GM19372 (cell line): ENCODE measurements at regions not wholly inside any gene's neighbourhood (a gene's known extent, or its start where the extent isn't known, plus 50 kb on each side); places are given as distances from the start of the nearest gene placed in this dataset.
"Not testable (repeated sequence)": the region's sequence is repeated elsewhere in the genome, so short reads cannot be mapped to it uniquely, and the experiment has no call there.

Experiments used
- ATAC-seq: cut with Tn5 transposase; IDR thresholded peaks from one replicate; pipeline ENCODE4 v1.9.1; 2021; ENCODE audit warnings: mild to moderate bottlenecking, low read depth, moderate library complexity; ENCODE audit not compliant: unreplicated experiment

DNA sequence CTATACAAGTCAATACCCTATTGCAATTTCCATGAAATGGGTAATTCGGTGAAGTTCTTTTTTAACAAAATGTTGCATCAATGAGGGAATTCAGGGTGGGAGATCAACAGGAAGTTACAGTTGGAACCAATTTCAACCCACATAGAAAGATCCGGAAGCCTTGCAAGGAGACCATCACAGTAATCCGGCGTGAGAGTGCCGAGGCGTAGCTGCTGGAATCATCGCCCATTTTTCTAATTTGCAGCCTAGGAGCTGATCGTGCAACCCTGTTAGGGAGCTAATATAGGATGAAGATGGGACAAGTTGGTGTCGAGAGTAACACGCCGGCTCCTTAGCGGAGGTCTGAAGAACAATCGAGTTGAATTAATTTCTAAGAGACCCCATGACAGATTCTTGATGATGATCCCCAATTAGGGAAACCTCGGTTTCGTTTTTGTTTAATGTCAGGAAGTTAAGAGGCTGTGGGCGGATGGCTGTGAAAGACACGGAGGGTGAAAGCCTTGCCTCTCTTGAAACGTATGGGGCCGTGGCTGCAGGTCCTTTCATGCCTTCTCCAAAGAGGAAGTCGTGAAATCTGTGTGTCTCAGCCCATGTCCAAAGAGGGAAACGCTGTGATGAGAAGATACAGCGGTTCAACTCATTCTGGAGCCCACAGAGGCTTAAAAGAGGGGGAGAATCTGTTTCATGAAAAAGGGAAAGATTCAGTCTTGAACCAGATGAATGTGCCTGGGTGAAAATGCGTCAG is 51.2 kb upstream of the CARD11 start:
- ATAC-seq, result peak; percentile 64

DNA sequence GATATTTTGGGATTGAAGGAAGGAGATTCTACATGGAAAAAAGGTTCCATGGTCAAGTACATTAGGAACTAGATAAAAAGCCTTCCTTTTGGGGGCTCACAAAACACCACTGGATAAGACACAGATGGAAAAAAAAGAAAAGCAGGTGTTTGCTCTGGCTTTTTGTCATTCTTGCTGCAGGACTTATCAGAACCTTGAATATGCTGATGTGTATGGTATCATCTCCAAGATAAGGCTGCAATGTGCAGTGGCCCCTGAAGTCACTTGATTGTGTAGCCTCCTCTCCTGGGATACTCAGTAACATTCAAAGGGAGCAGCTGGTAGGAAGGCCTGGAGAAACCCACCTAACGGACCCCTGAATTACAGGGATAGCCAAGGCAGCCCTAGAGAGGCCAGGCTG is 54.1 kb upstream of the CARD11 start:
- ATAC-seq, result no peak

DNA sequence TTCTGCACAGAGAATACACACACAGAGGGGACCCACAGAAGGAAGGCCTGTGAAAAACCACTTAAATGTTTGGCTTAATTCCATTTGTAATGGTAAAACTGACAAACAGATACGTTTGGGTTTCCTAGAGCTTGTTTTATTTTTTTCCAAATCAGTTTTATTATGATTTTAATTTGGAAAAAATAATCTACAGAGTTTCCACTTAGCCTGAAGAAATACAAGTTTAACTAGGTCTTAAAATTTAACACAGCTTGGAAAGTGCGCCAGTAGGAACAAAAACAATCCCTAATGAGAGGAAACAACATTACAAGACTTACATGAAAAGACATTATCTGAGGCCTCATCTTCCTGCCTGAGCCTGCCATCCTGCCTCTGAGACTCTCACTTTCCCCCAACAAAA is 58.5 kb upstream of the CARD11 start:
- ATAC-seq, result no peak

DNA sequence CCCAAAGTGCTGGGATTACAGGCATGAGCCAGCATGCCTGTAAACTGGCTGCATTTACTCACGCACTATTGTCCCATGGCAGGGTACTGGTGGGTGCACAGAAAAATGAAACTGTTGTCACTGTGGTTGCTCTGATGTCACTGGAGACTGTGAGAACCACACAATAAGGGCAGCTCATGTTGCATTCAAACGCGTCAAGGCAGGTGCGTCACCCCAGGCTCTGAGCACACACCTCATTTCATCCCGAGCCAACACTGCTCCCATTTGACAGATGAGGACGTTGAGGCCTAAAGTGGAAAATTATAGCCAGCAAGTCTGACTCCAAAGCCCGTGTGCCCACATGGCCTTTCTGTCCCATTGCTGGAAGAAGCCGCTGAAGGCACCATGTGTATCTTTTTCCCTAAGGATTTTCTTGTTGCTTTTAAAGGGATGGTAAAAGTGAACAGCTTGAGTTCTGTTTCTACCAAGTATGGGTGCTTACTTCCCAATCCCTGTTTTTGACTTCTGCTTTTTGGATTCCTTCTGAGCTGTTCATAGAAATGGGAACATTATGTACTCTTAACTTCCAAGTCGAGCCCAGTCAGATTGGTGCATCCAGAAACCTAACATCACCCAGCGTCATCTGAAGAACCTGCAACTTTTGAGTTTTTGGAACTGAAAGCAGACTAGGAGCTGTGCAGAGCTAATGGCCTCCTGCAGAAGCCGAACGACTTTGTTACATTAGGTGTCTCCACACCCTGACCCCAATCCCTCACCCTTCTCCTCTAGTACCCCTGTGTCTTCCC is 60.1 kb upstream of the CARD11 start:
- ATAC-seq, result no peak

DNA sequence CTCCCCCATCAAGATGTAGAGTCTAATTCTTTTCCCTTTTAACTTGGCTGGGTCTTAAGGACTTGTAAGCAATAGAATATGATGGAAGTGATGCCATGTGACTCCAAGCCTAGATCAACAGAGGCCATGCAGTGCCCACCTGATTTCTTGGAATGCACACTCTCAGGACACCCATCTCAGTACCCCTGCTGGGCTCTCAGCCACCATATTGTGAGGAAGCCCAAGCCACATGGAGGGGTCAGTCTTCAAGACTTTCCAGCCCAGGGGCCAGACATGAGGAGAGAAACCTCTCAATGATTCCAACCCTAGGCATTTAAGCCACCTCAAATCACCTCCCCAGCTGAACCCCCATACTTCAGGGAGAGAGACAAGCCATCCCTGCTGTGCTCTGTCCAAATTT is 62.2 kb upstream of the CARD11 start:
- ATAC-seq, result no peak

DNA sequence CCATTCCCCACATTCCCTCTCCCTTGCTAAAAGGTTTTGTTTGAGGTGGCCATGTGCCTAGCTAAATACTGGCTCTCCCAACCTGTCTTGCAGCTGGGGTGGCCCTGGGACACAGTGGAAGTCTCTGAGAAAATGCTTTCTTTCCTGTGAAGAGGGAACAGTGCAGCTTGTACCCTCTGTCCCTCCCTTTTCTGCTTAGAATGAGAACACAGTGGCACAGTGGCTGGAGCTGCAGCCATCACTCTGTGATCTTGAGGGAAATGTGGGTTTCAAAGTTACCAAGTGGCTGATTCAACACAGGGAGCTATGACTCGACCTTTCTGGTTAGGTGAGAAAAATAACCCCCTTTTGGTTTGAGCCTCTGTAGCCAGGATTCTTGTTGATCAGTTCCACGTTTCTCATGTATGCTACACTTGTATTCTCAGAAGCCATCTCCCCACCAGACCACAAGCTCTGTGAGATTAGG is 62.7 kb upstream of the CARD11 start:
- ATAC-seq, result no peak

DNA sequence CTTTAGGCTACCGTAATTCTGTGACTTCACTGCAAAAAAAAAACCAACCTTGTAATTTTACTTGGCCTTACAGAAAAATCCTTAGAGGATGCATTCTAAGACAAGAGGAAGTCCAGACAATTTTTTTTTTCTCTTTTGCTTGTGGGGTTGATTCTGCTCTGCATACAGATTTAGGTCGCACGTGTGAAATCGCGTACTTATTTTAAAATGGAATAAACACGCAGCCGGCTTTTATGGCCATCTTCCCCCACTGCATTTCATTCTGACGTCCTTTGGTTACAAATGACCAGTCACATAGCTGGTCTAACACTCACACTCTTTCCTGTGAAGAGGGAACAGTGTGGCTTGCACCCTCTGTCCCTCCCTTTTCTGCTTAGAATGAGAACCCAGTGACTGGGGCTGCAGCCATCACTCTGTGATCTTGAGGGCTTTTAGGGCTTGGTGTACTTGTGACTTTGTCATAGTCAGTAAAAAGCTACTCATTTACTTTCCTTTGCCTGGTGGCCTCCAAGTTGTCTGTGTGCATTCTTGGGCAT is 63.6 kb upstream of the CARD11 start:
- no peak for ATAC-seq

DNA sequence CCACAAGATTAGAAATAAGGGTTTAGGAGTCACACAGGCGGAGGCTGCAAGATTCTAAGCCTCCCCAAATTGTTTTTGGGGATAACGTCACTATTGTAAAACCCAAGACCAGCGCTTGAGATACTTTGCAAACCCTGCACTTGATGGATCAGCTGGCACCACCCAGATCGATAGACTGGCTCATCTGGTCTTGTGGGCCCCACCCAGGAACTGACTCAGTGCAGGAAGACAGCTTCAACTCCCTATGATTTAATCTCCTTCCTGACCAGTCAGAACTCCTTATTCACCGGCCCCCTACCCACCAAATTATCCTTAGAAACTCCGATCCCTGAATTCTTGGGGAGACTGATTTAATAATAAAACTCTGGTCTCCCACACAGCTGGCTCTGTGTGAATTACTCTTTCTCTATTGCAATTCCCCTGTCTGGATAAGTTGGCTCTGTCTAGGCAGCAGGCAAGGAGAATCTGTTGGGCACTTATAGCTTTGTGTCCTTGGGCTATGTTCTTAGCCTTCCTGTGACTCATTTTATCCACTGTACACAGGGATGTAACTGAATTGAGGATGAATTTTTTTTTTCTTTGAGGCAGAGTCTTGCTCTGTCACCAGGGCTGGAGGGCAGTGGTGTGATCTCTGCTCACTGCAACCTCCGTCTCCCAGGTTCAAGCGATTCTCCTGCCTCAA is 64.4 kb upstream of the CARD11 start:
- ATAC-seq, result no peak

DNA sequence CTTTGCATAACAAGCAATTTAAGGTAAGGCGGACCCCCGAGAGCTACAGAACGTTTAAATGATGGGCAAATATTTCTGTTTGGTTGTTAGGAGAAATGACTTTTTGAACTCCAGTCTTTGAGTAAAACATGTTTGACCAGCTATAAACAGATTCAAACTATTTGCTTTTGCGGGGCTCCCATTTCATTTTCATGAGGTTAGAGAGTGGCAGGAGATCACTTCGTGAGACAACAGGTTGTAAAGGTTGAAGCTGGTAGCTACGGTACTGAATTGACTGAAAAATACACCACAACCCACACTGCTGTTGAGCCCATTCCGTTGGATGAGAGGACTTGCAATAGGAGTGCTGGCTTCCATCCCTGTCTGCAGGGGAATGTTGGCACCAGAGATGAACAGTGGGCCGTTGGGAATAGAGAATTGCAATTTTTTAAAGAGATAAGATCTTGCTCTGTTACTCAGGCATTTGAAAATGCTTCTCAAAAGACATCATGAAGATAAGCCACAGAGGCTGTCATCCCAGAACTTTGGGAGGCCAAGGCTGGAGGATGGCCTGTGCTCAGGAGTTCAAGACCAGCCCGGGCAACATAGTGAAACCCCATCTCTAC is 65.7 kb upstream of the CARD11 start:
- no peak for ATAC-seq

DNA sequence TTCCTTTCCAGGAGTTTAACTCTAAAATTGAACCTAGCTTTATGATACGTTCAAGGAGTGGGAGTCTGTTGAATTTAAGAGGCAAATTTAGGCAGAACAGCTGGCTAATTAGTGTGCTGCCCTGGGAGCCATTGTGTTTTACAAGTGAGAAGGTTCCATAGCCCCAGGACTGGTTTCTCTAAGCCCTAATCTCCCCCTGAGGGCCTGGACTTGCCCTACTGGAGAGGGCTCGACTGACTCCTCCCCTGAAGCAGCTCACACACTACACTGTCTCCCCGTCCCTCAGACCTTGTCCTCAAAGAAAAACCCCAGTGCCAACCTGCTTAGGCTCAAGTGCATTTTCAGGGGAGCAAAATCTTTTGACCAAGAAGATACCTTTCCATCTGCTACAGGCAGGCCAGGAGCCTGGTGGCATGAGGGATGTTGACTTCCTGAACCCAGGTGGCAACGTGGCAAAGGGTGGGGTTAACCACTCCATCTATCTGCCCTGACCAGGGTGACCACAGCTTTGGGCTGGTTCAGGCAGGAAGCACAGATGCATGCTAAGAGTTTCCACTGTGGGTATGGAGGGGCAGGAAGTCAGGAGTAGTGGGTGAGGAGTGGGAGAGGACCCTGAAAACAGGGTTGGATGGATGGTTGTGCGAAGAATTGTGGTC is 68.9 kb upstream of the CARD11 start:
- no peak for ATAC-seq

DNA sequence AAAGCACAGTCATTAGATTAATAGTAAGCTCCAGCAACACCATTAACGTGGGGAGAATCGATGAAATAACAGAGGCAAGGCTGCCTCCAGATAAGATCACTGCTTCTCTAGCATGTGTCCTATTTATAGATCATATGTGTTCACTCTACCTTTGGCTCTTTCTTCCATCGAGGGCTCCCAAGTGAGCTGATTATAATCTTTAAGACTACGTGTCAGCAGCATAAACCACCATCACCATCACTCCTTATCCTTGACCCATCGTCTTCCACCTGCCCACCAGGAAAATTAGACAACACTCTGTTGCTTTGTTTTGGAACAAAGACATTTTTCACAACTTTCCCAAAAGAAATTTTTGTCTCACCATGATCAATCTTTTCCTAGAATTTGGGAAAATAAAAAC is 71.2 kb upstream of the CARD11 start:
- ATAC-seq, result no peak

DNA sequence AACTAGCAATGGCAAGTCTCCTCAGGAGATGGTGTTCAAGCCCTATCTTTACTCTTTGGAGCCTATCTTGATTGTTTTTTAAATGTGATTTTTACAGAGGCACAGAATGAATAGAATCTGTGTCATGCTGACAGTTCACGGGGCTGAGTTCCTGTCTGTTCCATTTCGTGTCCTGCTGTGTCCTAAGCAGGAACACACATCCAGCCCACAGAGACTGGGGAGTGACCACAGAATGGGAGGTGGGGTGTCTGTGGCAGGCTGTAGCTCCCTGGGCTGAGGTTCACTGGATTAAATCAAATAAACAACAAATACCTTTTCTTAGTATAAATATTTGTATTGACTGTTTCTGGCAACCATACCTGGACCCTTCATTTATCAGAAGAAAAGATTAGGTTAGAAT is 73.4 kb upstream of the CARD11 start:
- no peak for ATAC-seq

DNA sequence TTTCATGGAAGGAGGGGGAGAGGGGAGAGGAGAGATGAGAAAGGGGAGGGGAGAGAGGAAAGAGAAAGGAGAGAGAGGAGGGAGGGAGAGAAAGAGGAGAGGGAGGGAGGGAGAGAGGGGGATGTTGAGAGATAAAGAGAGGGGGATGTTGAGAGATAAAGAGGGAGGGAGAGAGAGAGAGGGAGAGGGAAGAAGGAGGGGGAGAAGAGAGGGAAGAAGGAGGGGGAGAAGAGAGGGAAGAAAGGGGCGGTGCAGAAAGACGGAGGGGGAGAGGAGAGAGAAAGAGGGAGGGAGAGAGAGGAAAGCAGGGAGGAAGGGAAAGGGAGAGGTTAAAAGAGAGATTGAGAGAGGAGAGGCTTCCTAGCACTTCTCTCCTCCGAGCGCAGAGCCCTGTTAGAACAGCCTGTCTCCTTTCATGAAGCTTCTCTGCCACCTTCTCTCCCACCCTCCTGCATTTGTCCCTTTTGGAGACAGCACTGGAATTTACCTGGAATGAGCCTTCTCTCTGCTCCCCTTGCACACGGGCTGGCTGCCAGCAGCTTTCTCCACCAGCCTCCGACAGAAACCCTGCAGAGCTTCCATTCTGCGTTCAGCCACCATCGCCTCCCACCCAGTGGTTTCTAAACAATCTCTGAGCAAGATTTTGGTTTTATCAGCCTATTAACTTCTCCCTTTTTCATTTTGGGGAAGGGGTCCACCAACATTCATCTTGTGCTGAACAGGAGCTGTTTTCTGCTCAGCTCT is 74.0 kb upstream of the CARD11 start:
- ATAC-seq, result no peak

DNA sequence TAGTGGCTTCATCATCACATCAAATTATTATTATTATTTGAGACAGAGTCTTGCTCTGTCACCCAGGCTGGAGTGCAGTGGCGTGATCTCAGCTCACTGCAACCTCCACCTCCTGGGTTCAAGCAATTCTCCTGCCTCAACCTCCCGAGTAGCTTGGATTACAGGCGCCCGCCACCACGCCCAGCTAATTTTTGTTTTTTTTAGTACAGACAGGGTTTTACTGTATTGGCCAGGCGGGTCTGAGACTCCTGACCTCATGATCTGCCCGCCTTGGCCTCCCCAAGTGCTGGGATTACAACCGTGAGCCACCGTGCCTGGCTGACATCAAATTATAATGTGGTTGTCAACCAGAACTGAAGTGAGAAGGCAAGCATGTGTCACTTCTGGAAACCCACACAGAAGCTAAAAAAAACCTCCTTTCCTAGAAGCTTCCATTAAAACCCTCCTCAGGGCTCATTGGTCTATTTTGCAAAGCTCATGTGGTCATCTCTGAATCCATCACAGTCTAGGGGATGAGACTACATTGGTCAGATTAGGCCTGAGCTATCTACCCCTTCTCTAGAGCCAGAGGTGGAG is 75.8 kb upstream of the CARD11 start:
- ATAC-seq, result not testable (repeated sequence)

DNA sequence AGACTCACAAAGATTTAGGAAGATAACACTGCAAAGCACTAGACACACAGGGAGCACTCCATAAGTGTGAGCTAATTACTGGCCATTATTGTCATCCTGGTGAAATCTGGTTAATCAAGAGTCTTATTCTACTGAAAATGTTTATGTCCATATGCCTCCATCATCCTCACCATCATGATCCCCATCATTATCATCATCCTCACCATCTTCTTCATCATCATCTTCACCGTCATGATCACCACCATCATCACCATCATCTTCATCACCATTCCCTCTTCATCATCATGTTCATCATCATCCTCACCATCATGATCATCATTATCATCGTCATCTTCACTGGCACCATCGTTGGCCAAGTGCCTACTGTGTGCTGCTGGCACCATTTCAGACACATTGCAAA is 76.3 kb upstream of the CARD11 start:
- no peak for ATAC-seq

DNA sequence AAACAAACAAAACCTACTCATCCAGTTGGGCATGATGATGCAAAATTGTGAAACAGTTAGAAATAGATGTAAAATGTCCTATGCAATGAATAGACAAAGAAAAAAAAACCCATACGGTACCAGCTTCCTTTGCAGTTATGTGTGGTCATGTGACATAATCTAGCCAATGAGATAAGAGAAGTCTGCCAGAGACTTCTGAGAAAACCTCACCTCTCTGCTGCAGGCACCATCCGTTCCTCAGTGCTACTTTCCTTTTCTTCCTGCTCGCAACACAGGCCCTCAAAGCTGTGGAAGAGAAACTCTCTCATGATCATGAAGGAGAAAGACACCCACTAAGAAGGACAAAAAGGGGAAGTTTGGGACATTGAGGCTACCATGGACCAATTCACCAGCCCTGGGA is 76.8 kb upstream of the CARD11 start:
- no peak for ATAC-seq

DNA sequence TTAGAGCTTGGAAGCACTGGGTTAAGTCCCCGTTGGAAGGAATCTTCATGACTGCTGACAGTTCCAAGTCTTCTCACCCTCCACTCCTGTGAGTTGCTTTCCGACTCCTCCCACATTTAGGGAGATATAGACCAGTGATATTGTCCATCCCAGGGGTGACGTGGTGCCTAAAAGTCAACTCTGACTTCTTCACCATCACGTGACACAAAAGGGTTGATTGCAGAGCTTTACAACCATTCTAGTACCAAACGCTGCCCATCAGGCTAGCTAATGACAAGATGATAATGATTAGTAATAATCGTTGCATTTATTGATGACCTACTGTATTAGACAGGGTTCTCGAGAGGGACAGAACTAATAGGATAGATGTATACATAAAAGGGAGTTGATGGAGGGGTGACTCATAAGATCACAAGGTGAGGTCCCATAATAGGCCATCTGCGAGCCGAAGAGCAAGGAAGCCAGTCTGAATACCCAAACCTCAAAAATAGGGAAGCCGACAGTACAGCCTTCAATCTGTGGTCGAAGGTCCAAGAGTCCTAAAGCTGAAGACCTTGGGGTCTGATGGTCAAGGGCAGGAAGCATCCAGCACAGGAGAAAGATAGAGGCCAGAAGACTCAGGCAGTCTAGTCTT is 85.3 kb upstream of the CARD11 start:
- ATAC-seq, result no peak

DNA sequence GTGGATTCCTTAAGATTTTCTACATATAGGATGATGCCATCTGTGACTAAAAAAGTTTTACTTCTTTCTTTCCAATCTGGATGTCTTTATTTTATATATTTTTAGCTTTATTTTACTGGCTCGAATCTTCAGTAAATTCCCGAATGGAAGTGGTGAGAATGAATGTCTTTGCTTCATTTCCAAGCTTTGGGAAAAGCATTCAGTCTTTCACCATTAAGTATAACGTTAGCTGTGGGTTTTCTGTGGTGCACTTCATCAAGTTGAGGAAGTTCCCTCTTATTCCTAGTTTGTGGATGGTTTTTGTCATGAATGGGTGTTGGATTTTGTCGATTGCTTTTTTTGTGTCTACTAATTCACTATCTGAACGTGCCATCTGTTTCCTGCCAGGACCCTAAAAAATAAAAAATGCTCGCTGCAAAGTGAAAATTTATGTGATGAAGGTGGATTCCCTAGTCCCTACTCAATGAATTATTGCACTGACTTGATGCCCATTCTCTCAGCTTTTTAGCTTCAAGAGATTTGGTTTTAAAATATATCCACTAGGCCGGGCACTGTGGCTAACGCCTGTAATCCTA is 90.2 kb upstream of the CARD11 start:
- no peak for ATAC-seq
